ENCODE measurements at regions not wholly inside any gene's neighbourhood (a gene's known extent, or its start where the extent isn't known, plus 50 kb on each side); places are given as distances from the start of the nearest gene placed in this dataset.
"Not testable (repeated sequence)": the region's sequence is repeated elsewhere in the genome, so short reads cannot be mapped to it uniquely, and the experiment has no call there.

DNA sequence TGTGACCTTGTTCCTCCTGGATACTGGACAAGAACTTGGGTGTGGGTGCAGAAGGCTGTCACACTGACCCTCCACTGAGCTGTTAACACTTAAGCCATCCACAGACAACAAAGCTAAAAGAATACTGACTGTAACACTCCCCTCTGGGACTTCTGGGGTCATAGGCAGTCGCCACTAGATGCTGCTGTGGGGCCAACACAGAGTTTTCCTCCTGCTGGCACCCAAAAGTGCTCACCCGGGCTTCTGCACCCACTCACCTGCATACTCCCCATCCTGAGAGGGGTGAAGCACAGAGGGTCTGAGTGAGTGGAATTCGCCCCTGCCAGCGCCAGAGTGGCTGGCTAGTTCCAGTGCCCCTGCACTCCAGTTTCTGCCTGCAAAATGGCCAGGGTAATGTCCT, 422.4 kb upstream of the LMO3 start:
- Histone ChIP-seq H3K4me3 (no peak overlapping the region), H3K27me3 (no peaks in the 10 kb centered on the region), H3K27ac (no peak overlapping the region), H3K9me3 (no peaks in the 10 kb centered on the region), H3K36me3 (no peaks in the 10 kb centered on the region), H3K4me1 (no peaks in the 10 kb centered on the region)
- intact Hi-C loops (cut with DNase I; ENCODE audit: low total_unique reads) (no loop called here), in situ Hi-C loops (cut with MboI; ENCODE audit: low sequenced_read_pairs in 4 of 4) (no loop called here)
- ATAC-seq (no peak), DNase-seq (no peak)
- no peak for TF ChIP-seq POLR2A (IDR thresholded peaks at IDR 0.05)
- TF ChIP-seq, protein P1, sequence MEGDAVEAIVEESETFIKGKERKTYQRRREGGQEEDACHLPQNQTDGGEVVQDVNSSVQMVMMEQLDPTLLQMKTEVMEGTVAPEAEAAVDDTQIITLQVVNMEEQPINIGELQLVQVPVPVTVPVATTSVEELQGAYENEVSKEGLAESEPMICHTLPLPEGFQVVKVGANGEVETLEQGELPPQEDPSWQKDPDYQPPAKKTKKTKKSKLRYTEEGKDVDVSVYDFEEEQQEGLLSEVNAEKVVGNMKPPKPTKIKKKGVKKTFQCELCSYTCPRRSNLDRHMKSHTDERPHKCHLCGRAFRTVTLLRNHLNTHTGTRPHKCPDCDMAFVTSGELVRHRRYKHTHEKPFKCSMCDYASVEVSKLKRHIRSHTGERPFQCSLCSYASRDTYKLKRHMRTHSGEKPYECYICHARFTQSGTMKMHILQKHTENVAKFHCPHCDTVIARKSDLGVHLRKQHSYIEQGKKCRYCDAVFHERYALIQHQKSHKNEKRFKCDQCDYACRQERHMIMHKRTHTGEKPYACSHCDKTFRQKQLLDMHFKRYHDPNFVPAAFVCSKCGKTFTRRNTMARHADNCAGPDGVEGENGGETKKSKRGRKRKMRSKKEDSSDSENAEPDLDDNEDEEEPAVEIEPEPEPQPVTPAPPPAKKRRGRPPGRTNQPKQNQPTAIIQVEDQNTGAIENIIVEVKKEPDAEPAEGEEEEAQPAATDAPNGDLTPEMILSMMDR (IDR thresholded peaks at IDR 0.05 in 4 of 5, conservative IDR thresholded peaks at IDR 0.05 in 1 of 5): no peak

DNA sequence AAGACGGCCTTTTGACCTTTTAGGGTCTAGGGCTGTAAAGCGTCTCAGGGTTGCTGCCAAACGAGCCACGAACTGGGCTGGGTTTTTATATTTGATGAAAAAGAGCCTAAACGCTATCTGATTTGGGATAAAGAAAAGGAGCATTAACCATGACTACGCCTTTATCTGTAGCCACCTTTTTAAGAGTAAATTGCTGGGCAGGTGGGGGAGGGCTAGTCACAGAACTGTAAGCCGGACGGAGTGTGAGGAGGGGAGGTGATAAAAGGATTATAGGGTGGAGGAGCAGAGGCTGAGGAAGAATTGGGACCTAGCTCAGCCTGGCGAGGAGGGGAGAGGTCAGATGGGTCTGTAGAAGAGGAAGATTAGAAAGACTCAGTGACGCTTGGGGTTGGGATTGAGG, 419.5 kb upstream of the LMO3 start:
- DNase-seq; in situ Hi-C loops (cut with MboI; ENCODE audit: low sequenced_read_pairs in 4 of 4); H3K4me1 ChIP-seq; intact Hi-C loops (cut with DNase I; ENCODE audit: low total_unique reads); H3K36me3 ChIP-seq; H3K4me3 ChIP-seq; H3K9me3 ChIP-seq; H3K27me3 ChIP-seq; ATAC-seq; H3K27ac ChIP-seq: not testable (repeated sequence)

DNA sequence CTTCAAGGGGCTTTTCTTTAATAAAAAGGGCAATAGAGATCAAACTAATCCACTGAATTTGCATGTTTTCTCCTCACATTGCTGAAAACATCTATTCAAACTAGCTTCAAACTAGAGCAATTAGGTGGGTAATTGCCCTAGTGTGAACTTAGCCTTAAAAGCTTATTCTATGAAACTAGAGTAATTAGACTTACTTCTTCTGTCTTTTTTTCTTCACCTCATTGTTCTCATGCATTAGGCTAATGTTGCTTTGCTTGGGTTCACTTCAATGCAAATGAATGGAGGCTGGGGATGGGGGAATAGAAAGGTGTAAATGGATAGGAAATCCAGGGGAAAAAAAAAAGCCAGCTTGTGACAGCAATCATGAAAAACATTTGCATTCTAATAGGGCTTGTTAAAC, 414.8 kb upstream of the LMO3 start:
- no peak for ATAC-seq

DNA sequence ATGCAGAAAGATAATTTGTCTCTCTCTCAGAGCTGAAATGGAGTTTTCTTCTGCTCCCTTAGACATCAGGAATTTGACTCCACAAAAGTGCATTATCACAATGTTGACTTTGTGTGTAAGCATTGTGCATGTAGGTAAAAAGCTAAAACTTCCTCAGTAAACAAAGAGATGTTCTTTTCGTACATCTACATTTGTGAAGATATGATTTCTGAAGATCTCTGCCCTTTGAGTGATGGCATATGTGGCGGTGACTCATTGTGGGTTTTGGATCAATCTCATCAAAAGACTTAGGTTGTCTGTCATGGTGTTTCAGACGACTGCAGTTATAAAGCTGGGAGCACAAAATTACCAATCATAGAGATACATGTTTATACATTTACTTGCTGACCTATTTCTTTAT, 411.4 kb upstream of the LMO3 start:
- Histone ChIP-seq H3K4me1 (no peaks in the 10 kb centered on the region), H3K9me3 (no peaks in the 10 kb centered on the region), H3K4me3 (no peak overlapping the region), H3K27ac (no peak overlapping the region), H3K27me3 (no peaks in the 10 kb centered on the region), H3K36me3 (no peaks in the 10 kb centered on the region)
- DNase-seq (no peak), ATAC-seq (no peak)
- TF ChIP-seq, protein P1 (IDR thresholded peaks at IDR 0.05 in 4 of 5, conservative IDR thresholded peaks at IDR 0.05 in 1 of 5): no peak
- TF ChIP-seq POLR2A (IDR thresholded peaks at IDR 0.05): no peak
- intact Hi-C loops (cut with DNase I; ENCODE audit: low total_unique reads) (no loop called here), in situ Hi-C loops (cut with MboI; ENCODE audit: low sequenced_read_pairs in 4 of 4) (no loop called here)

More for the DNA sequence above, 414.8 kb upstream of the LMO3 start:
- no peaks in the 10 kb centered on the region for H3K9me3 ChIP-seq
- H3K4me3 ChIP-seq: no peak overlapping the region
- no peaks in the 10 kb centered on the region for H3K27me3 ChIP-seq
- intact Hi-C loops (cut with DNase I; ENCODE audit: low total_unique reads): no loop called here
- in situ Hi-C loops (cut with MboI; ENCODE audit: low sequenced_read_pairs in 4 of 4): no loop called here
- no peaks in the 10 kb centered on the region for H3K4me1 ChIP-seq
- H3K36me3 ChIP-seq: no peaks in the 10 kb centered on the region
- H3K27ac ChIP-seq: no peak overlapping the region
- no peak for DNase-seq
- TF ChIP-seq, protein P1 (IDR thresholded peaks at IDR 0.05 in 4 of 5, conservative IDR thresholded peaks at IDR 0.05 in 1 of 5): no peak
- no peak for TF ChIP-seq POLR2A (IDR thresholded peaks at IDR 0.05)

DNA sequence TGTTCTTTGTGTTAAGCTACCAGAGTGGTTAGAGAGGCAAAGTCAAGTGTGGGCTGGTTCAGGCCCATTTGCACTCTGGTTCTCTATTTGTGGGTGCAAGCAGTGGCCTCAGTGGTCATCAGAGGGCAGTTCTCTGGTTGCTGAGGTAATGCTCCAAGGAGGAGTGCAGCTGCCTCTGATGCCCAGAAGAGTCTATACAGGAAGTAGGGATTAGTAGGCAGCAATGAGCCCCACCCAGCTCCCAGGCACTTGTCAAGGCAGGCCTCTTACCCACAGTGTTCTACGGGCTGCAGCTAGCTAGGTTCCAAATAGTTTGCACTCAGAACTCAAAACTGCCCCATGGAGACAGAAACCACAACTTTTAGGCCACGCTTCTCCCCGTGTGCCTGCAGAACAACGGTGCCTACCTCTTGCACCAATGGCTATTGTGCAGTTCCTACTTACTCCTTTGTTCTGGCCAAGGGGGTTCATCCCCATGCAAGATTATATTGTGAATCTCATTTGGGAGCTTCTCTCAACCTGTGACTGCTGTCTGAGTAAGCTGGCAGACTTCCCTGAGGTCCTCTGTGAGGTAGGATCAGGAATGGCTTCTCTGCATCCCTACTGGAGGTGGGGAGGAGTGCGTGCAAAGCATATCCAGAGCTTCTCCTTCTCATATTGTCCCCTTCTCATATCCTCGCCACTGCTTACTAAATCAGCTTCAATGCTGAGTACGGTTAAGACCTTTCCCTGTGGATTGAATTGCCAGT, 410.3 kb upstream of the LMO3 start:
- no peak for ATAC-seq
- H3K27ac ChIP-seq: no peak overlapping the region
- no peak overlapping the region for H3K4me3 ChIP-seq
- no peak for DNase-seq
- no peaks in the 10 kb centered on the region for H3K4me1 ChIP-seq
- H3K36me3 ChIP-seq: no peaks in the 10 kb centered on the region
- no peaks in the 10 kb centered on the region for H3K9me3 ChIP-seq
- H3K27me3 ChIP-seq: no peaks in the 10 kb centered on the region
- in situ Hi-C loops (cut with MboI; ENCODE audit: low sequenced_read_pairs in 4 of 4) (no loop called here), intact Hi-C loops (cut with DNase I; ENCODE audit: low total_unique reads) (no loop called here)
- TF ChIP-seq, protein P1 (IDR thresholded peaks at IDR 0.05 in 4 of 5, conservative IDR thresholded peaks at IDR 0.05 in 1 of 5): no peak
- no peak for TF ChIP-seq POLR2A (IDR thresholded peaks at IDR 0.05)
